SK-N-SH treated with all-trans-retinoic acid at 6 μM for 48 hours (cell line): ENCODE measurements at regions not wholly inside any gene's neighbourhood (a gene's known extent, or its start where the extent isn't known, plus 50 kb on each side); places are given as distances from the start of the nearest gene placed in this dataset.

Experiments
- ARNTL ChIP-seq: fragments of 450-650 bp; formaldehyde crosslinking; IDR thresholded peaks from 2 replicates; pipeline ENCODE4 v1.5.0; 2020; ENCODE audit warnings: low read depth, mild to moderate bottlenecking, moderate library complexity, borderline replicate concordance
- PATZ1 ChIP-seq: fragments of 250-450 bp; sonication (Bioruptor Pico); IDR thresholded peaks from 2 replicates; pipeline ENCODE4 v1.8.0; 2020; ENCODE audit warnings: mild to moderate bottlenecking, moderate library complexity, borderline replicate concordance
- RARB ChIP-seq: fragments of 250-450 bp; sonication (Bioruptor Pico); IDR thresholded peaks from 2 replicates; pipeline ENCODE4 v1.8.0; 2021; ENCODE audit warnings: mild to moderate bottlenecking, moderate library complexity
- TCF4 ChIP-seq: fragments of 250-450 bp; sonication (Bioruptor Pico); IDR thresholded peaks from 2 replicates; pipeline ENCODE4 v1.8.0; 2021; ENCODE audit warnings: mild to moderate bottlenecking, moderate library complexity, borderline replicate concordance
- TOX ChIP-seq: fragments of 250-450 bp; sonication (Bioruptor Pico); IDR thresholded peaks from 2 replicates; pipeline ENCODE4 v1.8.0; 2021; ENCODE audit warnings: mild to moderate bottlenecking, moderate library complexity, borderline replicate concordance
- ZNF565 ChIP-seq: fragments of 450-650 bp; formaldehyde crosslinking; conservative IDR thresholded peaks from 2 replicates; pipeline ENCODE4 v1.5.0; 2020; ENCODE audit warnings: low read depth, mild to moderate bottlenecking, moderate library complexity
- ZNF8 ChIP-seq: fragments of 450-650 bp; formaldehyde crosslinking; IDR thresholded peaks from 2 replicates; pipeline ENCODE4 v1.5.0; 2020; ENCODE audit warnings: mild to moderate bottlenecking, moderate library complexity

GRCh38 chrX:129035180-129035579 is 488.1 kb downstream of the SMARCA1 start:
- TF ChIP-seq ZNF8 (CRISPR knock-in tag): no peak
- no peak for TF ChIP-seq TOX (CRISPR knock-in tag)
- TF ChIP-seq ARNTL (CRISPR knock-in tag): no peak
- no peak for TF ChIP-seq PATZ1 (CRISPR knock-in tag)
- no peak for TF ChIP-seq ZNF565
- no peak for TF ChIP-seq TCF4
- TF ChIP-seq RARB (CRISPR knock-in tag): no peak
